A673 (cell line): ENCODE measurements at regions not wholly inside any gene's neighbourhood (a gene's known extent, or its start where the extent isn't known, plus 50 kb on each side); places are given as distances from the start of the nearest gene placed in this dataset.

Source experiments
- CTCF ChIP-seq: fragments of 300-800, 200-600 bp; sonication (generic); conservative IDR thresholded peaks from 2 replicates; pipeline ENCODE4 v1.5.1; 2017; ENCODE audit warnings: low read depth, mild to moderate bottlenecking, antibody characterized with exemption, low read length, moderate library complexity, mixed read lengths
- EZH2 ChIP-seq: fragments of 200-600 bp; sonication (generic); IDR thresholded peaks from 2 replicates; pipeline ENCODE4 v1.6.1; 2017; ENCODE audit warnings: borderline replicate concordance, low read depth, mild to moderate bottlenecking, mixed read lengths, antibody characterized with exemption, low read length; ENCODE audit not compliant: poor library complexity, severe bottlenecking

DNA sequence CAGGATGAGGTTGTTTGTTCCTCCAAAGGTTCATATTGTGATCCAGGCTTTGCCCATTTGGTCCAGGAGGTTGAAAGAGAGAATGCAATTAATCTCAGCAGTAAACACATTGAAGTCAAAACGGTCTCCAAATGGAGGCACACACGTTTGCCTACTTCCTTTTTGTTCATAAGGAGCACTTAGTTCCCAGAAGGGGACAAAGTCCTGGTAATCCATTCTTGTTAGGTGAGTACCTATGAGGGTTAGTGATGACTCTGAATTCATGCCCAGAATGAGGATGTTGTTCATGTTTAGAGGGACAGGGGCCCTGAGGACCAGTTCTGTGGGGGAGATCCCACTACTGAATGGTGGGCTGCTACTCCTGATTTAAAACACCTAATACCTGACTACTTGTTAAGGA is 177.7 kb downstream of the ALDH1A2 start:
- TF ChIP-seq CTCF (no peak), EZH2 (no peak)
